ENCODE measurements at regions not wholly inside any gene's neighbourhood (a gene's known extent, or its start where the extent isn't known, plus 50 kb on each side); places are given as distances from the start of the nearest gene placed in this dataset.

DNA sequence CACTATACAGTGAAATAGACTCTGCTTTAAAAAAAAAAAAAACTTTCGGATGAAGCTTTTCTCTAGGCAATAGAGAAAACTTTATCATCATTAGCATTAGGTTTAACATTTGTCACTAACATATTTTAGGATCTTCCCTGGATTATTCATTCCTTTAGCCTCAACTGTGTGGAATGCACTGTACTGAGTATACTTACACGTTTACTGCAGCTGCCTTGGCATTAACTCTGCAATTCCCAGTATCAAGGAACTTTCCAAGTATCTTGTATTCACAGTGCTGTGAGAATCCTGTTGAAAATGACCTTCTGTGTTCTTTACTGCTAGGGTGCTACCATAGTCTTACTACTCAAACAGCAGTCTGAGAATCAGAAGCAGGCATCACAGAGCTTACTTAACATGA is 328.2 kb upstream of the COL3A1 start:
- no peak overlapping the region for H3K27ac ChIP-seq
- TF ChIP-seq, protein P1, sequence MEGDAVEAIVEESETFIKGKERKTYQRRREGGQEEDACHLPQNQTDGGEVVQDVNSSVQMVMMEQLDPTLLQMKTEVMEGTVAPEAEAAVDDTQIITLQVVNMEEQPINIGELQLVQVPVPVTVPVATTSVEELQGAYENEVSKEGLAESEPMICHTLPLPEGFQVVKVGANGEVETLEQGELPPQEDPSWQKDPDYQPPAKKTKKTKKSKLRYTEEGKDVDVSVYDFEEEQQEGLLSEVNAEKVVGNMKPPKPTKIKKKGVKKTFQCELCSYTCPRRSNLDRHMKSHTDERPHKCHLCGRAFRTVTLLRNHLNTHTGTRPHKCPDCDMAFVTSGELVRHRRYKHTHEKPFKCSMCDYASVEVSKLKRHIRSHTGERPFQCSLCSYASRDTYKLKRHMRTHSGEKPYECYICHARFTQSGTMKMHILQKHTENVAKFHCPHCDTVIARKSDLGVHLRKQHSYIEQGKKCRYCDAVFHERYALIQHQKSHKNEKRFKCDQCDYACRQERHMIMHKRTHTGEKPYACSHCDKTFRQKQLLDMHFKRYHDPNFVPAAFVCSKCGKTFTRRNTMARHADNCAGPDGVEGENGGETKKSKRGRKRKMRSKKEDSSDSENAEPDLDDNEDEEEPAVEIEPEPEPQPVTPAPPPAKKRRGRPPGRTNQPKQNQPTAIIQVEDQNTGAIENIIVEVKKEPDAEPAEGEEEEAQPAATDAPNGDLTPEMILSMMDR (conservative IDR thresholded peaks at IDR 0.05) = no peak

DNA sequence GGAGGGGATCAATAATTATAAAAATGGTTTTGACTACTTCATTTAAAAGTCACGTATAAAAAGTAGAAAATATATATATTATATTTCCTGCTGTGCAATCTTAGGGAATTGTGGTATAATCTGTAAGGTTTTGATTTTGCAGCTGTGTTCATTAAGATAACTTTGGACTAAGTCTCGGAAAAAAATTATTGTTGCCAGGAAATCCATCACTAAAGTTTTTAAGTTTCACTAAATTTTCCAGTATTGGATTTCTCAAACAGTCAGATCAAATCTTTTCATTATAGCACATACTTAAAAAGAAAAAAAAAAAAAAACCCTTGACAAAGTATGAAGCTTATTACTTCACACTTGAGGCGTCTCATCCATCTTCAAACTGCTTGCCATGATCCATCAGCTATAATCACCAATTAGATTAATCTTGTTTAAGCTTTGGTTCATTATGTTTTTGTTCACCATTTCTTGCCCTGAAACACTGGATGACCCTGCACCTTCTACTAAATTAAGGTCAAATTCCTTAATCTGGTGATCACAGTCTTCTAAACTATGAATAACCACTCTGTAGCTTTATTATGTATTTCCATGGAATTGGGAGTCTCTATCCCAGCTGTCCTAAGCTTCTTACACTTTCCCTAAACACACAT is 326.6 kb upstream of the COL3A1 start:
- no peak overlapping the region for H3K27ac ChIP-seq
- TF ChIP-seq, protein P1 (conservative IDR thresholded peaks at IDR 0.05) = no peak

DNA sequence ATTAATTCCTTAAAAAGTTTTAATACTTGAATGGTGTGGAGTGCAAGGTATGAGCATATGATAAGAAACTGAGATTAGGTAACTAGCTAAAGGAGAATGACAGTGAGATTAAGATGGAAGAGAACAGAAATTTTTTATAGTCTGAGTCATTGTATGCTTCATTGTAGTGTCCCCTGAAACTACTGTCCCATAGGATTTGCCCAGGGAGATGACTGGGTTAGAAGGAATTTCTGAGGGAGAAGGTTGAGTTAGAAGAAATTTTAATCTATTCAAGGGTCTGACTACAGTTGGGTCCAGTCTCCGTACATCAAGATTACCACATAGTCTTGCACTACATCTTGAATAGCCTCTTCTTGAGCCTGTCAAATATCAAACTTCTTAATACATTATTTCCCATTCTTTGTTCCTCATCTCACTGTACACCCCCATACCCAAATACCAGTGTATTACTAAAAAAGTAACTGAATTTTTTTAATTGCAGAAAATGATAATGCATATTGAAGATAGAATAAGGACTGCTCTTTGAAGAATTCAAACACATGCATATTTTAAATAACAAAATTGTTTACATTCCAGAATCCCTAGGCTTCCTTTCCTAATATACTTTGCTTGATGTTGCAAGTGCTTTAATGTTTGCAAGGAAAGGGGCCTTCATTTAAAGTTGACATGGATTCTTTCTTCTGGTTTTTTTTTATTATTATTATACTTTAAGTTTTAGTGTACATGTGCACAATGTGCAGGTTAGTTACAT is 314.3 kb upstream of the COL3A1 start:
- TF ChIP-seq, protein P1 (conservative IDR thresholded peaks at IDR 0.05) = no peak
- H3K27ac ChIP-seq = no peak overlapping the region

DNA sequence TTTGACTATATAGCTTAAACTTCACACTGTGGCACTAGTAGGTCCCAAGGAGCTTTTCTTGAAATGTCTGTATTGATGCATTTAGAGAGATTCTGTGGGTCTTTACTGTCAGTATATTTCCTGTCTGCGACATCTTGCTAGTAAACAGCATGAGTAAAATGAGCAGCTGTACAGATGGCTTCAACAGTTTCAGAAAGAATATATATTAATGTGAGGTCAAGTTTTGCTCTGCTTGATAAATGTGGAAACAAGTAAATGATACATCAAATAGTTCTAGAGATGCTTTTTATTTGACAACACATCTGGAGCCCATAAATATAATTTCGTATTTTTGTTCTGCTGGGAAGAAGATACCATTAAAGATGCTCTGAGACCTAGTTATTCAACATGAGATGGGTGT is 310.9 kb upstream of the COL3A1 start:
- H3K27ac ChIP-seq = no peak overlapping the region
- TF ChIP-seq, protein P1 (conservative IDR thresholded peaks at IDR 0.05) = no peak

DNA sequence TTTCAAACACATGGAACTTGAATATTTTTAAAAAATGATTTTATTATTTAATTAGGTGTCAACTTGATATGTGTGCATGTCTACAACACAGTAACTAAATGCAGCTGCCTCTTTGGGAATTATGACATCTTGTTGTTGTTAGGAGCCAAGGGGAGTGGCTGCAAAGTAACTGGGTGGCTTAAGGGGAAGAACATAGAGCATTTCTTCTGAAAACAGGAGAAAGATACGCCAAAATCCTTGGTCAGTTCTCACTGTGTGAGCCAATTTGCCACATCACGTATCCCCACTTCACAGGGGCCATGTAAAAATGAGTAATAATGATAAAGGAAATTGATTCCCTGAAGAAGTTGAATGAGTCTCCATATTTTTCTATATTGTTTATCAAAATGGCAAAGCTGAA is 309.8 kb upstream of the COL3A1 start:
- no peak overlapping the region for H3K27ac ChIP-seq
- TF ChIP-seq, protein P1 (conservative IDR thresholded peaks at IDR 0.05) = no peak

DNA sequence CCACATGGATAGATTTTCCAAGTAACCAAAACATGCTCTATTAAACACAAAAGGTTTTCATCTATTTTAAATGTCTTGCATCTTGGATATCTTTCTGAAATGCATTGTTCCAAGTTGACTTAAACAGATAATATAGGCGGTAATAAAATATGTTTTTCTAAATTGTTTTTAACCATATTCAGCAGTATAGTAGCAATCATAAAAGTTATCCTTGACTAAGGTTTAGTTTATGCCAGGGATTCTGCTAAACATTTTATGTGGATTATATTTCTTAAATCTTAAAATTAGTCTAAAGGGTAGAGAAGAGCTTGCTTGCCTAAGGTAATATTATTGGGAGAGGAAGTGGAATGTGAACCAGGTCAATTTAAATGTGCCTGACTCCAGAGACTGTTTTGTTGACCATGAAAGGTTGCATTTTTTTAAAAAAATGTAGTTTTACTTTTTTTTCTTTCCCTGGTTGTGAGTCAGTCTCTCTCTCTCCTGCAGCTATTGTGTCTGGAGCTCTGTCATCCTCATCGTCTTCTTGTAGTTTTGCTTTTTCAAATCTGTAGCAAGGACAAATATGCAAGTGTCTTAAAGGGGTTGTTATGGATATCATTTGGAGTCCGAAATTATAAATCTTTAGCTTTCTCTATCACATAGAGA is 309.1 kb upstream of the COL3A1 start:
- H3K27ac ChIP-seq = no peak overlapping the region
- TF ChIP-seq, protein P1 (conservative IDR thresholded peaks at IDR 0.05) = no peak

DNA sequence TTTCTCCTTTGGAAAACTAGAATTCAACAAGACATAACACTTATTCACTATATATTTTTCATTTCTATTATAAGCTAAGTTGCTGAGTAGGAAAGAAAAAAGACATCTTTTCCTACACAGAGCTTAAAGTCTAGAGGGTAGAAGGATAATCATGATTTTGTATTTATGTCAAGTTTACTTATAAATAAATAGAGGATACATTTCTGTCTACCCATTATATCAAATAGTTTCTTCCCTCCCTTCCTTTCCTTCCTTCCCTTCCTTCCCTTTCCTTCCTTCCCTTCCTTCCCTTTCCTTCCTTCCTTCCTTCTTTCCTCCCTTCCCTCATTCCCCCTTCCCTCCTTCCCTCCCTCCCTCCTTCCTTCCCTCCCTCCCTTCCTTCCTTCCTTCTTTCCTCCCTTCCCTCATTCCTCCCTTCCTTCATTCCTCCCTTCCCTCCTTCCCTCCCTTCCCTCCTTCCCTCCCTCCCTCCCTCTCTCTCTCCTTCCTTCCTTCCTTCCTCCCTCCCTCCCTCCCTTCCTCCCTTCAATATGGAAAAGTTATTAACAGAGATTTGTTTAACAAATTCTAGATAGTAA is 308.4 kb upstream of the COL3A1 start:
- no peak overlapping the region for H3K27ac ChIP-seq
- TF ChIP-seq, protein P1 (conservative IDR thresholded peaks at IDR 0.05) = no peak
